GM12878 (cell line): ENCODE measurements at regions not wholly inside any gene's neighbourhood (a gene's known extent, or its start where the extent isn't known, plus 50 kb on each side); places are given as distances from the start of the nearest gene placed in this dataset.

Source experiments
- ATAC-seq: fragments of 200-7000 bp; cut with Tn5 transposase; 3 replicates; pipeline ENCODE4 v1.9.1; 2020; ENCODE audit warnings: mild to moderate bottlenecking, moderate library complexity
- BruUV-seq: library from RNA; stranded (reverse); fragments of 400-500 nt; replicated peaks from 2 replicates; lab custom pipeline; 2021; lab: Mats Ljungman, UMichigan
- CTCF ChIA-PET: fragments of 300-600 bp; sonication (Branson Sonifier 250); formaldehyde crosslinking; extraction: SDS; loops from one replicate; lab custom pipeline; 2021; ENCODE audit warnings: inconsistent platforms; lab: Yijun Ruan, JAX
- POLR2A ChIA-PET: fragments of 350-600 bp; formaldehyde crosslinking; extraction: SDS; loops from one replicate; lab custom pipeline; 2021; ENCODE audit warnings: inconsistent platforms; lab: Charles Lee
- RAD21 ChIA-PET: fragments of 300-600 bp; sonication (Branson Sonifier 250); formaldehyde crosslinking; loops from one replicate; lab custom pipeline; 2023; ENCODE audit warnings: antibody characterized with exemption; ENCODE audit not compliant: unreplicated experiment; lab: Charles Lee
- SMC1A ChIA-PET: fragments of 300-600 bp; sonication (Branson Sonifier 250); formaldehyde crosslinking; loops from one replicate; lab custom pipeline; 2023; ENCODE audit not compliant: unreplicated experiment, uncharacterized antibody; lab: Charles Lee
- DNase-seq: peaks from one replicate; pipeline ENCODE4 v3.0.0-alpha.2; 2011; ENCODE audit warnings: low read depth, low spot score
- FAIRE-seq: peaks from 3 replicates; lab custom pipeline; 2011; peaks lifted over from hg19 to GRCh38; lab: Jason Lieb, UNC
- H2AFZ ChIP-seq: 2 replicates; pipeline ENCODE4 v1.6.0; 2011; ENCODE audit warnings: low read depth, low read length, control low read depth; ENCODE audit not compliant: control insufficient read depth
- H3K27ac ChIP-seq: 2 replicates; pipeline ENCODE4 v1.5.1; 2011; ENCODE audit warnings: control low read depth; ENCODE audit not compliant: control insufficient read depth, insufficient read depth
- H3K27me3 ChIP-seq, 2 experiments: replicated peaks in 1 of 2; 2 replicates each; pipeline versions ENCODE4 v1.6.0 to v1.6.1; 2011; ENCODE audit warnings: low read length in 1 of 2; ENCODE audit not compliant: control insufficient read depth in 2 of 2, insufficient read depth in 2 of 2
- H3K36me3 ChIP-seq, 2 experiments: 2 replicates each; pipeline ENCODE4 v1.5.1; 2011; ENCODE audit warnings: low read length in 1 of 2; ENCODE audit not compliant: control insufficient read depth in 2 of 2, insufficient read depth in 2 of 2
- H3K4me1 ChIP-seq: 2 replicates; pipeline ENCODE4 v1.6.1; 2011; ENCODE audit warnings: mild to moderate bottlenecking, low read length, moderate library complexity, mixed read lengths; ENCODE audit not compliant: control insufficient read depth, insufficient read depth
- H3K4me2 ChIP-seq: 2 replicates; pipeline ENCODE4 v1.6.0; 2011; ENCODE audit warnings: control low read depth; ENCODE audit not compliant: control insufficient read depth, insufficient read depth
- H3K4me3 ChIP-seq: fragments of 200-600 bp; sonication (generic); 2 replicates; pipeline ENCODE4 v1.5.1; 2016
- H3K79me2 ChIP-seq: 2 replicates; pipeline ENCODE4 v1.6.0; 2011; ENCODE audit warnings: low read length; ENCODE audit not compliant: control insufficient read depth, insufficient read depth
- H3K9ac ChIP-seq: 2 replicates; pipeline ENCODE4 v1.8.0; 2011; ENCODE audit warnings: low read length, control low read depth, mixed read lengths; ENCODE audit not compliant: control insufficient read depth, insufficient read depth
- H3K9me3 ChIP-seq: replicated peaks from 3 replicates; pipeline ENCODE4 v1.5.1; 2011; ENCODE audit warnings: mild to moderate bottlenecking, low read length; ENCODE audit not compliant: control insufficient read depth, insufficient read depth
- H4K20me1 ChIP-seq: 2 replicates; pipeline ENCODE4 v1.6.0; 2011; ENCODE audit not compliant: control insufficient read depth, insufficient read depth
- CREM ChIP-seq: IDR thresholded peaks from 2 replicates; pipeline ENCODE4 v1.6.1; 2014; ENCODE audit warnings: antibody characterized with exemption, low read depth
- EGR1 ChIP-seq, 2 experiments: IDR thresholded peaks; 1 replicate in 1 of 2; 2 replicates in 1 of 2; pipeline ENCODE4 v1.6.1; 2011 to 2012; ENCODE audit warnings: low read depth in 2 of 2, low read length in 2 of 2, borderline replicate concordance in 1 of 2, mild to moderate bottlenecking in 1 of 2, moderate library complexity in 1 of 2
- FOXK2 ChIP-seq: fragments of 450-650 bp; IDR thresholded peaks from 2 replicates; pipeline ENCODE4 v1.6.1; 2017; ENCODE audit warnings: mild to moderate bottlenecking, moderate library complexity
- JUND ChIP-seq: IDR thresholded peaks from 2 replicates; pipeline ENCODE4 v1.6.1; 2012; ENCODE audit warnings: low read depth, mild to moderate bottlenecking, low read length, improper control_type of control experiment, moderate library complexity
- MTA2 ChIP-seq: fragments of 450-650 bp; IDR thresholded peaks from 2 replicates; pipeline ENCODE4 v1.6.1; 2016; ENCODE audit warnings: low read depth, mild to moderate bottlenecking, moderate library complexity
- NFIC ChIP-seq: IDR thresholded peaks from 2 replicates; pipeline ENCODE4 v1.6.1; 2012; ENCODE audit warnings: low read depth, mild to moderate bottlenecking, inconsistent platforms, low read length, moderate library complexity
- POLR2A ChIP-seq: IDR thresholded peaks from 2 replicates; pipeline ENCODE4 v1.6.1; 2011; ENCODE audit warnings: low read depth, mild to moderate bottlenecking, low read length
- SUZ12 ChIP-seq: fragments of 200-600 bp; sonication (generic); IDR thresholded peaks from one replicate; pipeline ENCODE4 v1.6.1; 2018; ENCODE audit warnings: antibody characterized with exemption, mild to moderate bottlenecking; ENCODE audit not compliant: unreplicated experiment
- TCF7 ChIP-seq: IDR thresholded peaks from 2 replicates; pipeline ENCODE4 v1.6.1; 2014; ENCODE audit warnings: antibody characterized with exemption, borderline replicate concordance
- ZNF384 ChIP-seq: IDR thresholded peaks from 2 replicates; pipeline ENCODE4 v1.6.1; 2012; ENCODE audit warnings: low read depth, mild to moderate bottlenecking, low read length, improper control_type of control experiment, borderline replicate concordance
- ZSCAN29 ChIP-seq: fragments of 450-650 bp; IDR thresholded peaks from 2 replicates; pipeline ENCODE4 v1.6.1; 2017; ENCODE audit warnings: mild to moderate bottlenecking, moderate library complexity
- WGBS: methylation state at CpG from one replicate; pipeline ENCODE4 v1.1.6; 2016; ENCODE audit warnings: low lambda C conversion rate; ENCODE audit not compliant: insufficient replicate concordance, insufficient coverage; ENCODE audit errors: missing lambda C conversion rate; 5-methylcytosine and 5-hydroxymethylcytosine counted together
- in situ Hi-C: fragments of 300-500 bp; cut with MboI; formaldehyde crosslinking; loops from 9 replicates; pipeline ENCODE4 v1.14.3; 2018; ENCODE audit warnings: mixed read lengths
- intact Hi-C: fragments of 100-400 bp; cut with micrococcal nuclease; formaldehyde crosslinking; loops from one replicate; pipeline ENCODE4 v1.14.2; 2022; ENCODE audit not compliant: unreplicated experiment
- TF ChIP-seq, protein P1 (sequence below): fragments of 450-650 bp; IDR thresholded peaks from 2 replicates; pipeline ENCODE4 v1.6.1; 2017; ENCODE audit warnings: mild to moderate bottlenecking, low read depth, inconsistent platforms; ENCODE audit not compliant: poor library complexity, severe bottlenecking
- TF ChIP-seq, protein P2 (sequence below): IDR thresholded peaks from 2 replicates; pipeline ENCODE4 v1.6.1; 2012; ENCODE audit warnings: improper control_type of control experiment, low read depth, low read length; ENCODE audit not compliant: insufficient replicate concordance
- TF ChIP-seq, protein P3 (sequence below): IDR thresholded peaks from 2 replicates; pipeline ENCODE4 v1.6.1; 2011; ENCODE audit warnings: borderline replicate concordance, low read depth, mild to moderate bottlenecking, moderate library complexity, low read length; ENCODE audit not compliant: insufficient read depth, poor library complexity, severe bottlenecking

DNA sequence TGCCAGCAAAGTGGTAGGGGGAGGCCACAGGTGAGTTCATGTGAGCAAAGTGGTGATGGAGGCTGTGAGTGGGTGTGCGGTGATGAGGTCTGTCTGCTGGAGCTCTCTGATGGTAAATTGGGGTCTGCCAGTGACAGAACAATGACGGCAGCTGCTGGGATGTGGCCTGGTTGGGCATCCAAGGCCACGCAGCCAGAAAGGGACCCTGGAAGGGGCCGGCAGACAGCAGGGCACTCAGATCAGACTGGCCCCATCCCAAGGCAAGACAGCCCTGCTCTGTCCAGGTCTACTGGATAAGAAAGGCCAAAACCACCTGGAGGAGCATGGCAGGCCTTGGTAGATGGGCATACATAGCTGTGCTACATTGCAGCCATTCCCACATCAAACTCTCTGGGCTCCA is 412.9 kb upstream of the RGMB start (continued):
- TF ChIP-seq ZNF384, result no peak
- no peak for TF ChIP-seq EGR1 (IDR thresholded peaks at IDR 0.05; ENCODE audit: borderline replicate concordance in 1 of 2, low read depth in 2 of 2, low read length in 2 of 2)
- no peak for TF ChIP-seq POLR2A
- TF ChIP-seq, protein P1, sequence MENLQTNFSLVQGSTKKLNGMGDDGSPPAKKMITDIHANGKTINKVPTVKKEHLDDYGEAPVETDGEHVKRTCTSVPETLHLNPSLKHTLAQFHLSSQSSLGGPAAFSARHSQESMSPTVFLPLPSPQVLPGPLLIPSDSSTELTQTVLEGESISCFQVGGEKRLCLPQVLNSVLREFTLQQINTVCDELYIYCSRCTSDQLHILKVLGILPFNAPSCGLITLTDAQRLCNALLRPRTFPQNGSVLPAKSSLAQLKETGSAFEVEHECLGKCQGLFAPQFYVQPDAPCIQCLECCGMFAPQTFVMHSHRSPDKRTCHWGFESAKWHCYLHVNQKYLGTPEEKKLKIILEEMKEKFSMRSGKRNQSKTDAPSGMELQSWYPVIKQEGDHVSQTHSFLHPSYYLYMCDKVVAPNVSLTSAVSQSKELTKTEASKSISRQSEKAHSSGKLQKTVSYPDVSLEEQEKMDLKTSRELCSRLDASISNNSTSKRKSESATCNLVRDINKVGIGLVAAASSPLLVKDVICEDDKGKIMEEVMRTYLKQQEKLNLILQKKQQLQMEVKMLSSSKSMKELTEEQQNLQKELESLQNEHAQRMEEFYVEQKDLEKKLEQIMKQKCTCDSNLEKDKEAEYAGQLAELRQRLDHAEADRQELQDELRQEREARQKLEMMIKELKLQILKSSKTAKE, result no peak
- TF ChIP-seq FOXK2, result no peak
- TF ChIP-seq, all 136 proteins: peak for 0

DNA sequence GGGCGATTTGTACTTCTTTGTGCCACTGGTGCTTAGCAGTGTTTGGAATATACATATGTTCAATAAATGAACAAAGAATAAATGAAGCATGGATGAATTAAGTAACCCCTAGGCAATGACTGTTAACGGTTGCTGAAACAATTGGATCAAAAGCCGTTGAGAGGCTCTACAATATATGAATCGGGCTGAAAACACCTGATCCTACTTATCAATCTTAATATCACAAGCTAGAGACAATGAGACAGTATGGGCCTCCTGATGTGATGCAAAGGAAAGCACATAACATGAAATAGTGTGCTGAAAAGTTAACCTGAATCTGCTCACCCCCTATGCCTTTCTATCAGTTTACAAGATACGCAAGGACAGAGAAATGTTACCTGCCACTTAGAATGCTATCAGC is 410.3 kb upstream of the RGMB start:
- no peaks in the 10 kb centered on the region for H3K79me2 ChIP-seq
- SMC1A ChIA-PET, result interaction anchor here (1.2 kb wide), 1 partner anchor 10 kb away, joined by 5 read pairs; no protein-coding TSS in a partner anchor
- no peak overlapping the region for H3K9ac ChIP-seq
- no peak overlapping the region for H2AFZ ChIP-seq
- no TSS peak for BruUV-seq
- DNase-seq (no peak), FAIRE-seq (no peak), ATAC-seq (no peak)
- POLR2A ChIA-PET, result interaction anchor here (0.6 kb wide), 1 partner anchor 1180 kb away, joined by 4 read pairs; the partner anchor contains the start of gene RIOK2
- in situ Hi-C loops (no loop called here), intact Hi-C loops (no loop called here)
- no peak overlapping the region for H3K4me3 ChIP-seq
- no peaks in the 10 kb centered on the region for H4K20me1 ChIP-seq
- no peaks in the 10 kb centered on the region for H3K27me3 ChIP-seq
- RAD21 ChIA-PET, result no interaction called here
- WGBS, result 39% methylated on average over 5 of the region's 5 CpGs
- H3K9me3 ChIP-seq, result no peaks in the 10 kb centered on the region
- no peaks in the 10 kb centered on the region for H3K4me1 ChIP-seq
- CTCF ChIA-PET, result no interaction called here
- H3K36me3 ChIP-seq, result no peaks in the 10 kb centered on the region; a peak in 1 of 4 replicates
- H3K4me2 ChIP-seq, result no peak overlapping the region
- H3K27ac ChIP-seq, result no peak overlapping the region
- TF ChIP-seq TCF7 (no peak), MTA2 (no peak), SUZ12 (no peak), CREM (no peak), JUND (no peak), EGR1 (IDR thresholded peaks at IDR 0.05; ENCODE audit: borderline replicate concordance in 1 of 2, low read depth in 2 of 2, low read length in 2 of 2) (no peak), ZSCAN29 (no peak), NFIC (no peak)
- TF ChIP-seq, protein P2, sequence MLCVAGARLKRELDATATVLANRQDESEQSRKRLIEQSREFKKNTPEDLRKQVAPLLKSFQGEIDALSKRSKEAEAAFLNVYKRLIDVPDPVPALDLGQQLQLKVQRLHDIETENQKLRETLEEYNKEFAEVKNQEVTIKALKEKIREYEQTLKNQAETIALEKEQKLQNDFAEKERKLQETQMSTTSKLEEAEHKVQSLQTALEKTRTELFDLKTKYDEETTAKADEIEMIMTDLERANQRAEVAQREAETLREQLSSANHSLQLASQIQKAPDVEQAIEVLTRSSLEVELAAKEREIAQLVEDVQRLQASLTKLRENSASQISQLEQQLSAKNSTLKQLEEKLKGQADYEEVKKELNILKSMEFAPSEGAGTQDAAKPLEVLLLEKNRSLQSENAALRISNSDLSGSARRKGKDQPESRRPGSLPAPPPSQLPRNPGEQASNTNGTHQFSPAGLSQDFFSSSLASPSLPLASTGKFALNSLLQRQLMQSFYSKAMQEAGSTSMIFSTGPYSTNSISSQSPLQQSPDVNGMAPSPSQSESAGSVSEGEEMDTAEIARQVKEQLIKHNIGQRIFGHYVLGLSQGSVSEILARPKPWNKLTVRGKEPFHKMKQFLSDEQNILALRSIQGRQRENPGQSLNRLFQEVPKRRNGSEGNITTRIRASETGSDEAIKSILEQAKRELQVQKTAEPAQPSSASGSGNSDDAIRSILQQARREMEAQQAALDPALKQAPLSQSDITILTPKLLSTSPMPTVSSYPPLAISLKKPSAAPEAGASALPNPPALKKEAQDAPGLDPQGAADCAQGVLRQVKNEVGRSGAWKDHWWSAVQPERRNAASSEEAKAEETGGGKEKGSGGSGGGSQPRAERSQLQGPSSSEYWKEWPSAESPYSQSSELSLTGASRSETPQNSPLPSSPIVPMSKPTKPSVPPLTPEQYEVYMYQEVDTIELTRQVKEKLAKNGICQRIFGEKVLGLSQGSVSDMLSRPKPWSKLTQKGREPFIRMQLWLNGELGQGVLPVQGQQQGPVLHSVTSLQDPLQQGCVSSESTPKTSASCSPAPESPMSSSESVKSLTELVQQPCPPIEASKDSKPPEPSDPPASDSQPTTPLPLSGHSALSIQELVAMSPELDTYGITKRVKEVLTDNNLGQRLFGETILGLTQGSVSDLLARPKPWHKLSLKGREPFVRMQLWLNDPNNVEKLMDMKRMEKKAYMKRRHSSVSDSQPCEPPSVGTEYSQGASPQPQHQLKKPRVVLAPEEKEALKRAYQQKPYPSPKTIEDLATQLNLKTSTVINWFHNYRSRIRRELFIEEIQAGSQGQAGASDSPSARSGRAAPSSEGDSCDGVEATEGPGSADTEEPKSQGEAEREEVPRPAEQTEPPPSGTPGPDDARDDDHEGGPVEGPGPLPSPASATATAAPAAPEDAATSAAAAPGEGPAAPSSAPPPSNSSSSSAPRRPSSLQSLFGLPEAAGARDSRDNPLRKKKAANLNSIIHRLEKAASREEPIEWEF, result no peak
- TF ChIP-seq, protein P3, sequence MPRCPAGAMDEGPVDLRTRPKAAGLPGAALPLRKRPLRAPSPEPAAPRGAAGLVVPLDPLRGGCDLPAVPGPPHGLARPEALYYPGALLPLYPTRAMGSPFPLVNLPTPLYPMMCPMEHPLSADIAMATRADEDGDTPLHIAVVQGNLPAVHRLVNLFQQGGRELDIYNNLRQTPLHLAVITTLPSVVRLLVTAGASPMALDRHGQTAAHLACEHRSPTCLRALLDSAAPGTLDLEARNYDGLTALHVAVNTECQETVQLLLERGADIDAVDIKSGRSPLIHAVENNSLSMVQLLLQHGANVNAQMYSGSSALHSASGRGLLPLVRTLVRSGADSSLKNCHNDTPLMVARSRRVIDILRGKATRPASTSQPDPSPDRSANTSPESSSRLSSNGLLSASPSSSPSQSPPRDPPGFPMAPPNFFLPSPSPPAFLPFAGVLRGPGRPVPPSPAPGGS, result no peak
